Thymus (tissue), 11 donors: ENCODE measurements at regions not wholly inside any gene's neighbourhood (a gene's known extent, or its start where the extent isn't known, plus 50 kb on each side); places are given as distances from the start of the nearest gene placed in this dataset.

Experiments
- DNase-seq, 9 donors: peaks; one replicate each; pipeline ENCODE4 v3.0.0-alpha.2; 2013; ENCODE audit warnings: low spot score in 9 of 9, low read depth in 6 of 9, missing footprints in 1 of 9
- H3K27ac ChIP-seq, 2 donors: one replicate each; pipeline ENCODE4 v1.5.1; 2013; ENCODE audit warnings: control low read depth in 1 of 2, low read depth in 1 of 2, low read length in 1 of 2, mild to moderate bottlenecking in 1 of 2, moderate library complexity in 1 of 2
- H3K27me3 ChIP-seq, 2 donors: one replicate each; pipeline ENCODE4 v1.5.1; 2013; ENCODE audit warnings: low read length in 1 of 2; ENCODE audit not compliant: control insufficient read depth in 2 of 2, insufficient read depth in 1 of 2
- H3K36me3 ChIP-seq, 2 donors: one replicate each; pipeline ENCODE4 v1.5.1; 2013; ENCODE audit warnings: low read length in 1 of 2, mild to moderate bottlenecking in 1 of 2, moderate library complexity in 1 of 2; ENCODE audit not compliant: control insufficient read depth in 2 of 2, insufficient read depth in 2 of 2
- H3K4me1 ChIP-seq, 2 donors: one replicate each; pipeline ENCODE4 v1.5.1; 2013; ENCODE audit warnings: low read length in 2 of 2; ENCODE audit not compliant: control insufficient read depth in 2 of 2, insufficient read depth in 2 of 2
- H3K4me3 ChIP-seq, 2 donors: one replicate each; pipeline ENCODE4 v1.5.1; 2013; ENCODE audit warnings: low read length in 2 of 2, control low read depth in 1 of 2, mild to moderate bottlenecking in 1 of 2
- H3K9me3 ChIP-seq, 2 donors: one replicate each; pipeline ENCODE4 v1.5.1; 2013; ENCODE audit warnings: low read length in 1 of 2, mild to moderate bottlenecking in 1 of 2; ENCODE audit not compliant: control insufficient read depth in 2 of 2, insufficient read depth in 1 of 2
- WGBS: extraction: QIAGEN DNeasy Blood & Tissue Kit; methylation state at CpG from one replicate; pipeline ENCODE4 v1.1.7; 2013; 5-methylcytosine and 5-hydroxymethylcytosine counted together
- donor health status: healthy.

- no peaks in the 10 kb centered on the region for H3K9me3 ChIP-seq
- H3K4me3 ChIP-seq, result no peak overlapping the region
- WGBS, result 89% methylated on average over 3 of the region's 3 CpGs
- no peak overlapping the region for H3K27ac ChIP-seq
- no peaks in the 10 kb centered on the region for H3K4me1 ChIP-seq
- H3K36me3 ChIP-seq, result no peaks in the 10 kb centered on the region
- DNase-seq, result no peak
- H3K27me3 ChIP-seq, result no peaks in the 10 kb centered on the region
Observed at GRCh38 chr3:83877910-83878309, 1080.9 kb upstream of the CADM2 start.

- H3K4me3 ChIP-seq, result no peak overlapping the region
- no peak for DNase-seq
- H3K4me1 ChIP-seq, result no peaks in the 10 kb centered on the region
- H3K27ac ChIP-seq, result no peak overlapping the region
- WGBS, result 95% methylated on average over 2 of the region's 2 CpGs
- no peaks in the 10 kb centered on the region for H3K36me3 ChIP-seq
- H3K27me3 ChIP-seq, result no peaks in the 10 kb centered on the region
- no peaks in the 10 kb centered on the region for H3K9me3 ChIP-seq
Observed at GRCh38 chr3:83882701-83883100, 1076.1 kb upstream of the CADM2 start.

GRCh38 chr3:83890039-83890762, 1068.6 kb upstream of the CADM2 start:
- H3K9me3 ChIP-seq, result no peaks in the 10 kb centered on the region
- no peak overlapping the region for H3K27ac ChIP-seq
- no peak for DNase-seq
- H3K4me1 ChIP-seq, result no peaks in the 10 kb centered on the region
- WGBS, result 92% methylated on average over 1 of the region's 1 CpG
- H3K27me3 ChIP-seq, result no peaks in the 10 kb centered on the region
- no peaks in the 10 kb centered on the region for H3K36me3 ChIP-seq
- H3K4me3 ChIP-seq, result no peak overlapping the region

- Histone ChIP-seq H3K27ac (no peak overlapping the region), H3K4me1 (no peaks in the 10 kb centered on the region), H3K4me3 (no peak overlapping the region), H3K27me3 (no peaks in the 10 kb centered on the region), H3K36me3 (no peaks in the 10 kb centered on the region), H3K9me3 (no peaks in the 10 kb centered on the region)
- 88% methylated on average over 2 of the region's 2 CpGs for WGBS
- DNase-seq, result no peak
Observed at GRCh38 chr3:83890763-83891135, 1068.0 kb upstream of the CADM2 start.

GRCh38 chr3:83894223-83894622, 1064.6 kb upstream of the CADM2 start:
- H3K4me1 ChIP-seq, result no peaks in the 10 kb centered on the region
- no peaks in the 10 kb centered on the region for H3K36me3 ChIP-seq
- 74% methylated on average over 2 of the region's 2 CpGs for WGBS
- H3K27ac ChIP-seq, result no peak overlapping the region
- no peaks in the 10 kb centered on the region for H3K27me3 ChIP-seq
- no peaks in the 10 kb centered on the region for H3K9me3 ChIP-seq
- no peak for DNase-seq
- no peak overlapping the region for H3K4me3 ChIP-seq

- Histone ChIP-seq H3K27me3 (no peaks in the 10 kb centered on the region), H3K9me3 (no peaks in the 10 kb centered on the region), H3K4me3 (no peak overlapping the region), H3K27ac (no peak overlapping the region), H3K4me1 (no peaks in the 10 kb centered on the region), H3K36me3 (no peaks in the 10 kb centered on the region)
- no peak for DNase-seq
- 0% methylated on average over 1 of the region's 1 CpG for WGBS
Observed at GRCh38 chr3:83895892-83896291, 1062.9 kb upstream of the CADM2 start.

- Histone ChIP-seq H3K27ac (no peak overlapping the region), H3K36me3 (no peaks in the 10 kb centered on the region), H3K4me1 (no peaks in the 10 kb centered on the region), H3K9me3 (no peaks in the 10 kb centered on the region), H3K4me3 (no peak overlapping the region), H3K27me3 (no peaks in the 10 kb centered on the region)
- DNase-seq, result no peak
- 90% methylated on average over 5 of the region's 5 CpGs for WGBS
Observed at GRCh38 chr3:83902787-83903533, 1055.8 kb upstream of the CADM2 start.

- no peak overlapping the region for H3K27ac ChIP-seq
- H3K9me3 ChIP-seq, result no peaks in the 10 kb centered on the region
- 89% methylated on average over 4 of the region's 4 CpGs for WGBS
- no peak overlapping the region for H3K4me3 ChIP-seq
- DNase-seq, result no peak
- no peaks in the 10 kb centered on the region for H3K36me3 ChIP-seq
- no peaks in the 10 kb centered on the region for H3K4me1 ChIP-seq
- H3K27me3 ChIP-seq, result no peaks in the 10 kb centered on the region
Observed at GRCh38 chr3:83913381-83913780, 1045.4 kb upstream of the CADM2 start.

GRCh38 chr3:83926291-83926690, 1032.5 kb upstream of the CADM2 start:
- Histone ChIP-seq H3K4me3 (no peak overlapping the region), H3K27ac (no peak overlapping the region), H3K27me3 (no peaks in the 10 kb centered on the region), H3K36me3 (no peaks in the 10 kb centered on the region), H3K9me3 (peaks cover 0 to 3% of the 10 kb centered on the region in 2 donors), H3K4me1 (no peaks in the 10 kb centered on the region)
- DNase-seq, result no peak
- 87% methylated on average over 4 of the region's 4 CpGs for WGBS
